H1 (cell line): ENCODE measurements at regions not wholly inside any gene's neighbourhood (a gene's known extent, or its start where the extent isn't known, plus 50 kb on each side); places are given as distances from the start of the nearest gene placed in this dataset.

Source experiments
- CTCF ChIA-PET: fragments of 300-600 bp; sonication (Branson Sonifier 250); formaldehyde crosslinking; loops from one replicate; lab custom pipeline; 2021; ENCODE audit not compliant: partially characterized antibody; lab: Charles Lee
- POLR2A ChIA-PET: fragments of 300-600 bp; sonication (Branson Sonifier 250); formaldehyde crosslinking; loops from one replicate; lab custom pipeline; 2021; ENCODE audit warnings: inconsistent platforms; ENCODE audit not compliant: partially characterized antibody; lab: Charles Lee
- DNase-seq, 2 experiments: peaks; one replicate each; pipeline versions ENCODE4 v3.0.0 to v3.0.0-alpha.2; 2010 to 2022; ENCODE audit warnings: low spot score in 2 of 2, low read depth in 1 of 2, mixed read lengths in 1 of 2
- FAIRE-seq: peaks from 2 replicates; lab custom pipeline; 2011; peaks lifted over from hg19 to GRCh38; lab: Jason Lieb, UNC
- H2AFZ ChIP-seq: 2 replicates; pipeline ENCODE4 v1.8.1; 2012; ENCODE audit warnings: low read length, inconsistent platforms
- H2AK5ac ChIP-seq: 2 replicates; pipeline ENCODE4 v1.6.1; 2013; ENCODE audit warnings: low read depth, low read length
- H2BK120ac ChIP-seq: replicated peaks from 2 replicates; pipeline ENCODE3; 2013; ENCODE audit warnings: low read depth, low read length, inconsistent platforms
- H2BK12ac ChIP-seq: 2 replicates; pipeline ENCODE4 v1.6.1; 2013; ENCODE audit warnings: low read depth, low read length
- H2BK15ac ChIP-seq: 2 replicates; pipeline ENCODE4 v1.6.1; 2013; ENCODE audit warnings: low read length
- H2BK20ac ChIP-seq: 2 replicates; pipeline ENCODE4 v1.6.1; 2013; ENCODE audit warnings: low read length
- H2BK5ac ChIP-seq: 2 replicates; pipeline ENCODE4 v1.6.1; 2013; ENCODE audit warnings: low read depth, low read length
- H3K14ac ChIP-seq: 2 replicates; pipeline ENCODE4 v1.6.1; 2013; ENCODE audit warnings: inconsistent platforms; ENCODE audit not compliant: insufficient read length
- H3K18ac ChIP-seq: 2 replicates; pipeline ENCODE4 v1.6.1; 2013; ENCODE audit warnings: low read length; ENCODE audit errors: extremely low read depth
- H3K23ac ChIP-seq: 2 replicates; pipeline ENCODE4 v1.6.1; 2013; ENCODE audit warnings: inconsistent platforms; ENCODE audit not compliant: insufficient read length
- H3K23me2 ChIP-seq: 2 replicates; pipeline ENCODE4 v1.6.1; 2013; ENCODE audit warnings: low read depth, low read length
- H3K27ac ChIP-seq: 2 replicates; pipeline ENCODE4 v1.6.1; 2011; ENCODE audit warnings: low read depth, low read length, inconsistent platforms
- H3K27me3 ChIP-seq, 4 experiments: replicated peaks in 1 of 4; 1 replicate in 1 of 4; 2 replicates in 3 of 4; pipeline versions ENCODE4 v1.6.1 to v1.8.1; 2011 to 2013; ENCODE audit warnings: low read length in 3 of 4, mild to moderate bottlenecking in 3 of 4, inconsistent platforms in 2 of 4, mixed read lengths in 2 of 4, moderate library complexity in 1 of 4; ENCODE audit not compliant: control insufficient read depth in 3 of 4, insufficient read depth in 3 of 4; ENCODE audit errors: extremely low read depth in 1 of 4
- H3K36me3 ChIP-seq, 4 experiments: 2 replicates each; pipeline versions ENCODE4 v1.6.1 to v1.8.1; 2011 to 2013; ENCODE audit warnings: mild to moderate bottlenecking in 4 of 4, low read length in 3 of 4, moderate library complexity in 2 of 4, control low read depth in 1 of 4, inconsistent platforms in 1 of 4; ENCODE audit not compliant: insufficient read depth in 4 of 4, control insufficient read depth in 2 of 4
- H3K4ac ChIP-seq: replicated peaks from 2 replicates; pipeline ENCODE3; 2013; ENCODE audit warnings: low read length, low read depth, mixed read lengths, inconsistent platforms; ENCODE audit not compliant: insufficient read length
- H3K4me1 ChIP-seq, 4 experiments: replicated peaks in 1 of 4; 1 replicate in 1 of 4; 2 replicates in 3 of 4; pipeline versions ENCODE4 v1.6.1 to v1.8.1; 2011 to 2013; ENCODE audit warnings: low read length in 3 of 4, inconsistent platforms in 2 of 4, mixed read lengths in 1 of 4; ENCODE audit not compliant: insufficient read depth in 4 of 4, control insufficient read depth in 3 of 4
- H3K4me2 ChIP-seq, 2 experiments: 2 replicates each; pipeline versions ENCODE4 v1.6.1 to v1.8.1; 2011 to 2013; ENCODE audit warnings: low read depth in 2 of 2, low read length in 2 of 2, control low read depth in 1 of 2, inconsistent platforms in 1 of 2, mild to moderate bottlenecking in 1 of 2; ENCODE audit not compliant: insufficient read depth in 1 of 2
- H3K4me3 ChIP-seq, 4 experiments: fragments of 200-600, 300-600 bp in 1 of 4; sonication (generic), shearing (Covaris generic), sonication (Bioruptor Twin) in 1 of 4; 2 replicates each; pipeline versions ENCODE4 v1.5.1 to v1.8.1; 2011 to 2016; ENCODE audit warnings: low read length in 4 of 4, low read depth in 3 of 4, control low read depth in 2 of 4, inconsistent platforms in 2 of 4, mild to moderate bottlenecking in 2 of 4, mixed read lengths in 1 of 4, moderate library complexity in 1 of 4; ENCODE audit not compliant: insufficient read depth in 2 of 4; ENCODE audit errors: extremely low read depth in 1 of 4
- H3K56ac ChIP-seq: replicated peaks from 2 replicates; pipeline ENCODE3; 2013; ENCODE audit warnings: low read depth, mild to moderate bottlenecking, mixed read lengths, low read length, inconsistent platforms; ENCODE audit not compliant: insufficient read length
- H3K79me1 ChIP-seq: 2 replicates; pipeline ENCODE4 v1.6.1; 2013; ENCODE audit warnings: low read depth, low read length, control low read depth
- H3K79me2 ChIP-seq, 2 experiments: 2 replicates each; pipeline versions ENCODE4 v1.6.1 to v1.8.1; 2012 to 2013; ENCODE audit warnings: low read length in 2 of 2, mild to moderate bottlenecking in 2 of 2, inconsistent platforms in 1 of 2; ENCODE audit not compliant: insufficient read depth in 2 of 2, control insufficient read depth in 1 of 2
- H3K9ac ChIP-seq, 4 experiments: replicated peaks in 1 of 4; 1 replicate in 1 of 4; 2 replicates in 3 of 4; pipeline versions ENCODE4 v1.6.1 to v1.8.1; 2011 to 2013; ENCODE audit warnings: low read depth in 3 of 4, low read length in 3 of 4, control low read depth in 2 of 4, mild to moderate bottlenecking in 2 of 4, moderate library complexity in 2 of 4, inconsistent platforms in 1 of 4; ENCODE audit errors: extremely low read depth in 1 of 4
- H3K9me3 ChIP-seq, 2 experiments: 2 replicates each; pipeline versions ENCODE4 v1.6.1 to v1.8.1; 2012 to 2013; ENCODE audit warnings: mild to moderate bottlenecking in 2 of 2, moderate library complexity in 2 of 2, control low read depth in 1 of 2, inconsistent platforms in 1 of 2, low read depth in 1 of 2, low read length in 1 of 2, mixed read lengths in 1 of 2; ENCODE audit not compliant: insufficient read depth in 2 of 2
- H4K20me1 ChIP-seq, 2 experiments: replicated peaks in 1 of 2; 2 replicates each; pipeline versions ENCODE3 to v1.8.1; 2011 to 2013; ENCODE audit warnings: inconsistent platforms in 2 of 2, low read length in 2 of 2, mild to moderate bottlenecking in 1 of 2; ENCODE audit not compliant: insufficient read depth in 2 of 2, control insufficient read depth in 1 of 2
- H4K5ac ChIP-seq: 2 replicates; pipeline ENCODE4 v1.6.1; 2013; ENCODE audit warnings: low read length, low read depth, mixed read lengths, inconsistent platforms; ENCODE audit not compliant: insufficient read length
- H4K8ac ChIP-seq: 2 replicates; pipeline ENCODE4 v1.8.0; 2013; ENCODE audit warnings: mild to moderate bottlenecking, moderate library complexity, low read length, inconsistent platforms; ENCODE audit not compliant: insufficient read depth; ENCODE audit errors: extremely low read depth
- H4K91ac ChIP-seq: replicated peaks from 2 replicates; pipeline ENCODE3; 2013; ENCODE audit warnings: low read length, mixed read lengths, inconsistent platforms; ENCODE audit not compliant: insufficient read length
- BCL11A ChIP-seq, 2 experiments: IDR thresholded peaks; one replicate each; pipeline ENCODE4 v1.6.1; 2011; ENCODE audit warnings: low read depth in 2 of 2, low read length in 2 of 2, mild to moderate bottlenecking in 2 of 2
- CHD1 ChIP-seq: IDR thresholded peaks from 2 replicates; pipeline ENCODE4 v1.6.1; 2012; ENCODE audit warnings: low read depth, low read length, improper control_type of control experiment
- CTBP2 ChIP-seq: IDR thresholded peaks from 2 replicates; pipeline ENCODE4 v1.7.0; 2011; ENCODE audit warnings: borderline replicate concordance, mild to moderate bottlenecking, moderate library complexity, mixed read lengths, low read length; ENCODE audit not compliant: insufficient read depth, insufficient read length
- EP300 ChIP-seq, 2 experiments: IDR thresholded peaks; 1 replicate in 1 of 2; 2 replicates in 1 of 2; pipeline ENCODE4 v1.6.1; 2011 to 2012; ENCODE audit warnings: low read depth in 2 of 2, low read length in 2 of 2, mild to moderate bottlenecking in 2 of 2, borderline replicate concordance in 1 of 2, inconsistent platforms in 1 of 2, moderate library complexity in 1 of 2
- MAFK ChIP-seq: IDR thresholded peaks from 2 replicates; pipeline ENCODE4 v1.6.1; 2012; ENCODE audit warnings: low read depth, mild to moderate bottlenecking, improper control_type of control experiment, low read length
- NANOG ChIP-seq: IDR thresholded peaks from 2 replicates; pipeline ENCODE4 v1.6.1; 2011; ENCODE audit warnings: low read length, low read depth, mild to moderate bottlenecking, inconsistent platforms; ENCODE audit not compliant: insufficient read depth, poor library complexity, severe bottlenecking
- PHF8 ChIP-seq: fragments of 200-600 bp; sonication (generic); conservative IDR thresholded peaks from 2 replicates; pipeline ENCODE4 v1.7.1; 2012; ENCODE audit warnings: low read depth, mild to moderate bottlenecking, inconsistent platforms, low read length, moderate library complexity
- POLR2A ChIP-seq, 2 experiments: IDR thresholded peaks; 1 replicate in 1 of 2; 2 replicates in 1 of 2; pipeline ENCODE4 v1.6.1; 2011; ENCODE audit warnings: low read depth in 2 of 2, low read length in 2 of 2, mild to moderate bottlenecking in 2 of 2; ENCODE audit errors: control extremely low read depth in 1 of 2
- POLR2AphosphoS5 ChIP-seq: IDR thresholded peaks from 2 replicates; pipeline ENCODE4 v1.6.1; 2011; ENCODE audit warnings: low read depth, low read length
- RFX5 ChIP-seq: IDR thresholded peaks from 2 replicates; pipeline ENCODE4 v1.6.1; 2011; ENCODE audit warnings: low read depth, low read length, improper control_type of control experiment, borderline replicate concordance
- SP4 ChIP-seq: IDR thresholded peaks from 2 replicates; pipeline ENCODE4 v1.6.1; 2012; ENCODE audit warnings: low read length, inconsistent platforms
- SRF ChIP-seq: IDR thresholded peaks from 2 replicates; pipeline ENCODE4 v1.6.1; 2011; ENCODE audit warnings: mild to moderate bottlenecking, low read depth, low read length, moderate library complexity
- SUZ12 ChIP-seq: fragments of 200-600 bp; sonication (generic); IDR thresholded peaks from 2 replicates; pipeline ENCODE4 v1.6.1; 2012; ENCODE audit warnings: mild to moderate bottlenecking, inconsistent platforms, low read length, moderate library complexity, mixed read lengths
- WGBS, 2 experiments: shearing (Covaris generic) in 1 of 2; methylation state at CpG; one replicate each; pipeline versions ENCODE4 v1.1.6 to v1.1.7; 2013 to 2015; ENCODE audit warnings: low lambda C conversion rate in 2 of 2, mixed read lengths in 2 of 2, inconsistent platforms in 1 of 2, low coverage in 1 of 2, missing lambda C conversion rate in 1 of 2; ENCODE audit not compliant: insufficient replicate concordance in 2 of 2, insufficient coverage in 1 of 2, insufficient read length in 1 of 2; ENCODE audit errors: extremely low coverage in 1 of 2, missing lambda C conversion rate in 1 of 2; 5-methylcytosine and 5-hydroxymethylcytosine counted together
- TF ChIP-seq, protein P1 (sequence below): IDR thresholded peaks from 2 replicates; pipeline ENCODE4 v1.6.1; 2012; ENCODE audit warnings: low read length, inconsistent platforms

DNA sequence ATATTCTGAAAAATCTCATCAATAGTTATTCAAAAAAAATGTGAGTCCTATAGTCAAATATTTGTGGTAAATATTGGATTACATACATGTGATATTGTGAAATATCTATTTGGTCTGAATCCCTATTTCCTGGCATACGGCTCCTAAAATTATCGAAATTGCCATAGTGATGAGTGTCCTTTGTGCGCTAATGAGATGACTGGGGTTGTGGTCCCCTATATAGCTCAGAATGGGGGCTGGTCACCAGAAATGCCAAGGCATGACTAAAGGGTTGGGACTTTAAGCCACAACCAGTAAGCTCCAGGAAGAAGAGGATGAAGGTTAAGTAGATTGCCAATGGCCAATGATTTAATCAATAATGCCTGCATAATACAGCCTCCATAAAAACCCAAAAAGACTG, 610.2 kb upstream of the CHRM3 start:
- CTCF ChIA-PET = interaction anchor here (1.8 kb wide), 1 partner anchor 13 kb away, joined by 7 read pairs; no protein-coding TSS in a partner anchor
- TF ChIP-seq POLR2A (IDR thresholded peaks at IDR 0.05; ENCODE audit: control extremely low read depth in 1 of 2, low read depth in 2 of 2, low read length in 2 of 2) (no peak), EP300 (IDR thresholded peaks at IDR 0.05; ENCODE audit: borderline replicate concordance in 1 of 2, low read depth in 2 of 2, low read length in 2 of 2) (no peak), RFX5 (no peak), MAFK (no peak), CTBP2 (no peak), POLR2AphosphoS5 (no peak), SP4 (no peak), SRF (no peak), NANOG (no peak), PHF8 (no peak), BCL11A (IDR thresholded peaks at IDR 0.05; ENCODE audit: low read depth in 2 of 2, low read length in 2 of 2) (no peak), SUZ12 (no peak), CHD1 (no peak)
- TF ChIP-seq, protein P1, sequence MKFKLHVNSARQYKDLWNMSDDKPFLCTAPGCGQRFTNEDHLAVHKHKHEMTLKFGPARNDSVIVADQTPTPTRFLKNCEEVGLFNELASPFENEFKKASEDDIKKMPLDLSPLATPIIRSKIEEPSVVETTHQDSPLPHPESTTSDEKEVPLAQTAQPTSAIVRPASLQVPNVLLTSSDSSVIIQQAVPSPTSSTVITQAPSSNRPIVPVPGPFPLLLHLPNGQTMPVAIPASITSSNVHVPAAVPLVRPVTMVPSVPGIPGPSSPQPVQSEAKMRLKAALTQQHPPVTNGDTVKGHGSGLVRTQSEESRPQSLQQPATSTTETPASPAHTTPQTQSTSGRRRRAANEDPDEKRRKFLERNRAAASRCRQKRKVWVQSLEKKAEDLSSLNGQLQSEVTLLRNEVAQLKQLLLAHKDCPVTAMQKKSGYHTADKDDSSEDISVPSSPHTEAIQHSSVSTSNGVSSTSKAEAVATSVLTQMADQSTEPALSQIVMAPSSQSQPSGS = no peak

More for the DNA sequence above, 610.2 kb upstream of the CHRM3 start:
- H3K9me3 ChIP-seq = no peaks in the 10 kb centered on the region
- no peak overlapping the region for H4K5ac ChIP-seq
- no peak overlapping the region for H2AFZ ChIP-seq
- no peak overlapping the region for H3K23ac ChIP-seq
- H3K4ac ChIP-seq = no peak overlapping the region
- no peaks in the 10 kb centered on the region for H3K36me3 ChIP-seq
- no peak overlapping the region for H2BK12ac ChIP-seq
- no peak overlapping the region for H3K4me3 ChIP-seq
- no peaks in the 10 kb centered on the region for H3K79me1 ChIP-seq
- H2BK120ac ChIP-seq = no peak overlapping the region
- H4K91ac ChIP-seq = no peak overlapping the region
- no peaks in the 10 kb centered on the region for H3K4me1 ChIP-seq
- H3K14ac ChIP-seq = no peak overlapping the region
- POLR2A ChIA-PET = no interaction called here
- no peak for FAIRE-seq
- DNase-seq = no peak
- no peaks in the 10 kb centered on the region for H3K23me2 ChIP-seq
- H3K79me2 ChIP-seq = no peaks in the 10 kb centered on the region
- H3K9ac ChIP-seq = no peak overlapping the region
- no peak overlapping the region for H3K56ac ChIP-seq
- H2BK15ac ChIP-seq = no peak overlapping the region
- no peak overlapping the region for H3K18ac ChIP-seq
- H3K27ac ChIP-seq = no peak overlapping the region
- no peak overlapping the region for H2BK20ac ChIP-seq
- no peak overlapping the region for H2AK5ac ChIP-seq
- H4K8ac ChIP-seq = no peak overlapping the region
- WGBS, 2 experiments = 95% methylated on average over 3 of the region's 3 CpGs; no CpG with 5 or more reads in 1 of the 2 experiments
- H4K20me1 ChIP-seq = no peaks in the 10 kb centered on the region
- H2BK5ac ChIP-seq = no peak overlapping the region
- no peaks in the 10 kb centered on the region for H3K27me3 ChIP-seq
- no peak overlapping the region for H3K4me2 ChIP-seq
